SK-MEL-5 (cell line): ENCODE measurements at regions not wholly inside any gene's neighbourhood (a gene's known extent, or its start where the extent isn't known, plus 50 kb on each side); places are given as distances from the start of the nearest gene placed in this dataset.

ENCODE experiments used
- DNase-seq: peaks from one replicate; pipeline ENCODE4 v3.0.0-alpha.2; 2016; ENCODE audit warnings: low read depth, low spot score
- in situ Hi-C: cut with HindIII; loops from 2 replicates; pipeline ENCODE4 v1.10.0; 2016; ENCODE audit warnings: low sequenced_read_pairs, high pct_unique_total_duplicates, low pct_unique_long_range_greater_than_20kb

DNA sequence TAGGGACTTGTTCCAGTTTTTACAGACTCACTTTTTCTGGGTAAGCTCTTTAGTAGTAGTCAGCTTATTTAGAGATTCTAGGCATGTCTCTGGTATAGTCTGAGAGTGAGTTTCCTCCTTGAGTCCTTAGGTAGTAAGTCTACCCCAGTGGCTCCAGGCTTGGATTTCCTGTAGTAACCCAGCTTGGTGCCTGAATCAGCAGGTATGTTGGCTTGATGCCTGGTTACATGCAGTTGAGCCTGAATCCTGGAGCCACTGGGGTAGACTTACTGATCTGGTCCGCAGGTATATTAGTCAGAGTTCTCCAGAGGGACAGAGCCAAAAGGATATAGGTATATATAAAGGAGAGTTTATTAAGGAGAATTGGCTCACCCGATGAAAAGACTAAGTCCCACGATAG is 85.8 kb upstream of the RBMS3 start:
- DNase-seq, result no peak
- in situ Hi-C loops, result no loop called here

- DNase-seq, result no peak
Observed at GRCh38 chr3:29201604-29202003, 79.3 kb upstream of the RBMS3 start.

DNA sequence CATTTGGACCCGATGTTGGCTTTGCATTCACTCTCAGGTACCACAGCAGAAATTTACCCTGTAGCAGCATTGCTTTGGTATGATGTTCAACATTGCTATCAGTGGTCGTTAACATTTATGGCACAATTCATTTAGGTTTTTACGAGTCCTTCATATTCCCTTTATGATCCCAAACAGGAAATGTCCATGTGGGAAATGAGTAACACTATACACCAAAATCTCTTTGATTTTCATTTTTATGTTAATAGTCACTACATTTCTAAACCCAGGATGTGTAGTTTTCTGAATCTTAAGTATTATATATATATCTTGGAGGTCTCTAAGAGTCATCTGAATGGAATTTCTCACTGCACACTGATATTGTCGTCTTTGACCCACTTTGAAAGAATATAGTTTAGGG is 78.5 kb upstream of the RBMS3 start:
- in situ Hi-C loops, result no loop called here
- no peak for DNase-seq

More at GRCh38 chr3:29201604-29202003, 79.3 kb upstream of the RBMS3 start:
- in situ Hi-C loops, result no loop called here

GRCh38 chr3:29203851-29204250 is 77.0 kb upstream of the RBMS3 start:
- no peak for DNase-seq
- in situ Hi-C loops, result no loop called here

DNA sequence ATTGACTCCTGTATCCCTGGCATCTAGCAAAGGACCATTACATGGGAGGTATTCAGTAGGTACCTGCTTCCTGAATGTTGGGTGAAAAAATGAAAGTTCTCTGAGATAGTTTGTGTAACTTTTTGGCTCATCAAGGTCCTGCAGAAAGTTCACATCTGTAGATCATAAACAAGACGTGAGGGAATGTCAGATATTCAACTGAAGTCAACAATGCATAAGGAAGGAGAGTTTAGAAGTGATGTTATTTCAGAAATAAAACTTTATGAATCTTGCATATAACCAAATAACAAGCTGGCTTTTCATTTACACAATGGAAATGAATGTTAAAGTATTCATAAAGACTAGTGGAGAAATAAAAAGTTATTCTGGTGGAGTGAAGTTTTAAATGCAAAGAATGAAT is 73.4 kb upstream of the RBMS3 start:
- no peak for DNase-seq
- in situ Hi-C loops, result no loop called here

DNA sequence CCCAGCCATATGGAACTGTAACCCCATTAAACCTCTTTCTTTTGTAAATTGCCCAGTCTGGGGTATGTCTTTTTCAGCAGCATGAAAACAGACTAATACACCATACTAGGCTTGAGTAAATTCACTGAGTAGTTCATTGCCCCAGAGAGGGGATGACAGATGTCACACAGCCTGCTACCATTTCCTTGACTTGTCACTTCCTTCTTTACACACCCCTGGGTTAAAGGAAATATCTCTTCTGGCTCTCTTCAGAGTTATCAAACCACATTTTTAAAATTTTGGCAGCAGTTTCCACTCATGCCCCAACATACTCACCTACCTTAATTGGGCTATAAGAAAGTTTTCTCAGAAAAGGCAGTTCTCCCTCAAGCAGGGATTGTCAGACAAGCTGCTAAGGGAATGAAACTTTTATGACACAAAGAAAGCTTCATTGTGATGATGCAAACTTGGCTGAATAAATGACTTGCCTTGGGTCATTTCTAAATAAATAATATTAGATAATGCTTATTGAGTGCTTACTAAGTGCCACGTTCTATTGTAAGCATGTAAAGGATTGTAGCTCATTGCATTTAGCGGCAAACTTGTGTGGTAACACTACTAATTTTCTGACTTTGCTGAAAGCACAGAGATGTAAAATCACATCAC is 68.0 kb upstream of the RBMS3 start:
- DNase-seq, result no peak
- in situ Hi-C loops, result no loop called here

DNA sequence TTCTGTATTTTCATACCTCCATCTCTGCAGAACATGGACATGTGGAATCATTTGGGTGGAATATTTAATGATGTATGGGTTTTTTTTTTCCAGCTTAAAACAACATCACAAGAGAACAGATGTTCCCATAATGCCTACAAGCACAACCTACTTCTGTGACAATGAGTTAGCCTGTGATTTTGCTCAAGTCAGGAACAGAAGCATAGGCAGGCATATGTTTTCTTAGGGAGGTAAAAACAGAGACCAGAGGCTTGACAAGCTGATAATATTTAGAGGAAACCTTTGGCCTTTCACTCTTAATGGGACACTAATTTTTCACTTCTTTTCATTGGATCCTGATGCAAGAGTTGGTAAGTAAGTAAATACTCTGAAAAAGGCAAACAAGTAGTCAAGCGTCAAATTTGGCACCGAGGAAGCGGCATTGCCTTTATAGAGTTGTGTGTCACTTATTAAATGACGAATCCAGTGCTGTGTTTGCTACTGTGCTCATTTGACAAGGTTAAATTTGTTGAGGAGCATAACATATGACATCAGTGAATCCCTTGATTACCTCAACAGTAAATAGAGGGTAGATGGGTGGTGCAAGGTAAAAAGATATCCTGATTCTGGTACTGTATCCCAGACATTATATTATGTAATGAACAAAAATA is 66.7 kb upstream of the RBMS3 start:
- no peak for DNase-seq
- in situ Hi-C loops, result no loop called here

DNA sequence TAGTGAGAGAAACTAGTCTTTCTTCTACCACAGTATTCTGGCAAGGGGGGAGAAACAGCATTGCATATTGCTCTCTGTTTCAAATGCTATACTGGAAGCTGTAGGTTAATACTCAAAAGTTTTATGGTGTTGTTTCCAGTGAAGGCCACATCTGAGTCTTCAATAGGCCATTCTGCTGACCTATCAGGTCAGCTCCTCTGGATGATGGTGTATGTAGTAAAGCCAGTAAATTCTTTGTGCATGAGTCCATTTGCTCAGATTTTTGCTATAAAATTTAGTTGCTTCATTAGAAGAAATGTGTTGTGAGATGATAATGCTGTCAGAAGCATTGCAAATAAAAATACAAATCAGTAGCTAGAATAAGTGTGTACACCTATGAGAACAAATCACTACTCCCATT is 64.9 kb upstream of the RBMS3 start:
- in situ Hi-C loops, result no loop called here
- DNase-seq, result no peak

DNA sequence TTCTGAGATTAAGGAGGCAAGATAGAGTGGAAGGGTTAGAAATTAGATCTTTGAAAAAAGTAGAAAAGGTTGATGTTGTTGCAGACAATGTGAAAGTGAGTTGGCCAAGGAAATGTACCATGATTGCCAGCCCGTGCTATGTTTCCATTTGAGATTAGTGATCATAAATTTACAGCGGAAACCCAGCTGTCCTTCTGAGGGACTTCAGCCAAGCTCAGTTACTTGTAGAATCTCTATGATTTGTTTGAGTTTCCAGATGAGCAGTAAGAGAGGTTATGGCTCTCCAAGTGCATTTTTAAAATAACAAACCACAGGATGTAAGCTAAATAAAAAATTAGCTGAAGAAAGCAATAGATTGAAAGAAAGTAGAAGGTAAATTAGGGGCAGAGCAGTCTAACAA is 54.2 kb upstream of the RBMS3 start:
- no peak for DNase-seq
- in situ Hi-C loops, result no loop called here

DNA sequence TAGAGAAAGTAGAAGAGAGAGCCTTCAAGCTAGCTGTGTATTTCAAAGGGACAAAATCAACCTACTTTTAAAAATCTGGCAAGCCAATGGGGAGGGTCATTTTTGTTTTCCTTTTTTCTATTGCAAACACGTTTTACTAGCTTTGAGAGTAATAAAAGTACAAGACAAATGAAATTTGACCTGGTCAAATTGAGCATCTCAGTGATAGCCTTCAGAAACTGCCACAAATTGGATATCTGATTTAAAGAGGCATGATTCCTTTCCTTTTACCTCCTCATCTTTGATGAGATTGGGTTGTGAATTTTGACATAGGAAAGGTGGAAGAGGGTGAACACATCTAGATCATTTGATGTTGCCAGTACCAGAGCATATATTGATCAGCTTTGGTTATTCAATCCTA is 53.6 kb upstream of the RBMS3 start:
- no peak for DNase-seq
- in situ Hi-C loops, result no loop called here
